K562 (cell line): ENCODE measurements at regions not wholly inside any gene's neighbourhood (a gene's known extent, or its start where the extent isn't known, plus 50 kb on each side); places are given as distances from the start of the nearest gene placed in this dataset.

Experiments
- ATF7 ChIP-seq: fragments of 450-650 bp; IDR thresholded peaks from 2 replicates; pipeline ENCODE4 v1.7.1; 2014; ENCODE audit warnings: mild to moderate bottlenecking, moderate library complexity
- C11orf30 ChIP-seq: fragments of 450-650 bp; IDR thresholded peaks from 2 replicates; pipeline ENCODE4 v1.6.1; 2016; ENCODE audit warnings: low read depth, mild to moderate bottlenecking
- EHMT2 ChIP-seq: fragments of 450-650 bp; IDR thresholded peaks from 2 replicates; pipeline ENCODE4 v1.6.1; 2018; ENCODE audit warnings: antibody characterized with exemption
- KLF10 ChIP-seq: fragments of 250-450 bp; sonication (Bioruptor Pico); IDR thresholded peaks from 2 replicates; pipeline ENCODE4 v1.6.1; 2021; ENCODE audit warnings: matching md5 sums
- MAFG ChIP-seq: fragments of 450-650 bp; conservative IDR thresholded peaks from 2 replicates; pipeline ENCODE4 v1.6.1; 2016; ENCODE audit warnings: missing genetic modification characterization, missing compliant biosample characterization
- MBD1 ChIP-seq: fragments of 250-450 bp; sonication (Bioruptor Pico); IDR thresholded peaks from 2 replicates; pipeline ENCODE4 v1.8.0; 2022; ENCODE audit warnings: inconsistent platforms
- MCM2 ChIP-seq: fragments of 450-650 bp; IDR thresholded peaks from 2 replicates; pipeline ENCODE4 v1.6.1; 2017; ENCODE audit warnings: low read depth, mild to moderate bottlenecking
- SFPQ ChIP-seq: fragments of 200-400 bp; formaldehyde crosslinking; IDR thresholded peaks from 2 replicates; pipeline ENCODE4 v1.6.1; 2017; ENCODE audit warnings: mild to moderate bottlenecking, low read depth, low read length, moderate library complexity
- SMAD1 ChIP-seq: fragments of 150-350 bp; IDR thresholded peaks from 2 replicates; pipeline ENCODE4 v1.6.1; 2014; ENCODE audit warnings: low read length, low read depth; ENCODE audit not compliant: partially characterized antibody
- SMARCA4 ChIP-seq: fragments of 450-650 bp; IDR thresholded peaks from 2 replicates; pipeline ENCODE4 v1.6.1; 2016
- STAT6 ChIP-seq: sonication (generic); formaldehyde crosslinking; IDR thresholded peaks from 2 replicates; pipeline ENCODE4 v1.8.1; 2023; ENCODE audit warnings: mild to moderate bottlenecking, missing genetic modification reagents
- TBL1XR1 ChIP-seq, 2 experiments: IDR thresholded peaks; 2 replicates each; pipeline ENCODE4 v1.6.1; 2012; ENCODE audit warnings: improper control_type of control experiment in 2 of 2, low read length in 2 of 2, mild to moderate bottlenecking in 1 of 2
- ZBED1 ChIP-seq: IDR thresholded peaks from 2 replicates; pipeline ENCODE4 v1.6.1; 2014
- ZBTB9 ChIP-seq: fragments of 450-650 bp; formaldehyde crosslinking; IDR thresholded peaks from 2 replicates; pipeline ENCODE4 v1.4.0; 2020; ENCODE audit warnings: mild to moderate bottlenecking, moderate library complexity
- ZNF449 ChIP-seq: fragments of 250-450 bp; sonication (Bioruptor Pico); IDR thresholded peaks from 2 replicates; pipeline ENCODE4 v1.8.0; 2022; ENCODE audit warnings: moderate library complexity, mild to moderate bottlenecking, inconsistent platforms
- ZNF655 ChIP-seq: fragments of 250-450 bp; sonication (Bioruptor Pico); IDR thresholded peaks from 2 replicates; pipeline ENCODE4 v1.5.0; 2021

GRCh38 chr17:33905338-33905800 is 349.7 kb upstream of the CCL2 start (continued):
- no peak for TF ChIP-seq ZNF449
- peak; percentile 90 for TF ChIP-seq EHMT2
- peak; percentile 87 to 95 for TF ChIP-seq TBL1XR1 (IDR thresholded peaks at IDR 0.05; ENCODE audit: low read length in 2 of 2)
- no peak for TF ChIP-seq SFPQ
- TF ChIP-seq ZBTB9 (CRISPR knock-in tag) = peak; percentile 55; the same call in 1 of the 2 replicates
- TF ChIP-seq SMAD1 = peak; percentile 82
- no peak for TF ChIP-seq MCM2
- peak; percentile 96 for TF ChIP-seq ATF7
- no peak for TF ChIP-seq ZNF655
- no peak for TF ChIP-seq MBD1 (CRISPR knock-in tag)
- TF ChIP-seq MAFG = 0 out of 2 replicates have a peak, but pooled peaks have one; percentile 26
- peak; percentile 93; the same call in 1 of the 2 replicates for TF ChIP-seq ZBED1
- peak; percentile 99 for TF ChIP-seq SMARCA4
- TF ChIP-seq KLF10 = no peak
- peak; percentile 39; the same call in 1 of the 2 replicates for TF ChIP-seq C11orf30
- peak; percentile 46; the same call in 1 of the 2 replicates for TF ChIP-seq STAT6 (CRISPR knock-in tag)
